GM10248 (cell line): ENCODE measurements at regions not wholly inside any gene's neighbourhood (a gene's known extent, or its start where the extent isn't known, plus 50 kb on each side); places are given as distances from the start of the nearest gene placed in this dataset.

Source experiments
- CTCF ChIA-PET: fragments of 300-600 bp; sonication (Branson Sonifier 250); formaldehyde crosslinking; extraction: SDS; loops from one replicate; lab custom pipeline; 2021; ENCODE audit warnings: antibody characterized with exemption; lab: Yijun Ruan, JAX
- POLR2A ChIA-PET: fragments of 350-650 bp; sonication (Branson Sonifier 250); formaldehyde crosslinking; extraction: SDS; loops from one replicate; lab custom pipeline; 2020; ENCODE audit warnings: antibody characterized with exemption; lab: Yijun Ruan, JAX
- DNase-seq: peaks from one replicate; pipeline ENCODE4 v3.0.0; 2012; ENCODE audit errors: extremely low spot score
- CTCF ChIP-seq: IDR thresholded peaks from 2 replicates; pipeline ENCODE4 v1.5.1; 2012; ENCODE audit warnings: mild to moderate bottlenecking, low read depth; ENCODE audit errors: extremely low read depth, missing control alignments, control extremely low read depth

GRCh38 chr9:89752154-89752553 lies 147.3 kb downstream of the GADD45G start:
- DNase-seq: no peak
- ChIA-PET POLR2A (no interaction called here), CTCF (interaction anchor here (1.6 to 5.5 kb wide), 4 partner anchors 9 to 62 kb away, joined by 4 to 30 read pairs (median 5); no protein-coding TSS in a partner anchor)
- TF ChIP-seq CTCF: no peak

- ChIA-PET CTCF (interaction anchor here (1.2 to 5.5 kb wide), 4 partner anchors 10 to 53 kb away, joined by 4 to 30 read pairs (median 5); no protein-coding TSS in a partner anchor), POLR2A (no interaction called here)
- peak; percentile 44 for DNase-seq
- no peak for TF ChIP-seq CTCF
Measured at GRCh38 chr9:89753472-89754055, 148.8 kb downstream of the GADD45G start.

- no peak for DNase-seq
- TF ChIP-seq CTCF: no peak
- CTCF ChIA-PET: interaction anchor here (0.8 to 5.5 kb wide), 6 partner anchors 11 to 156 kb away, joined by 3 to 30 read pairs (median 4); no protein-coding TSS in a partner anchor
- POLR2A ChIA-PET: no interaction called here
Measured at GRCh38 chr9:89754193-89754592, 149.4 kb downstream of the GADD45G start.

GRCh38 chr9:89755821-89756220 lies 151.0 kb downstream of the GADD45G start:
- no peak for DNase-seq
- TF ChIP-seq CTCF: no peak
- POLR2A ChIA-PET: no interaction called here
- CTCF ChIA-PET: interaction anchor here (1.5 to 5.5 kb wide), 2 partner anchors 12 to 153 kb away, joined by 3 to 30 read pairs; no protein-coding TSS in a partner anchor

GRCh38 chr9:89756891-89757537 lies 152.2 kb downstream of the GADD45G start:
- TF ChIP-seq CTCF: no peak
- no peak for DNase-seq
- ChIA-PET POLR2A (no interaction called here), CTCF (interaction anchor here (0.8 to 1.2 kb wide), 2 partner anchors 8 to 10 kb away, joined by 3 read pairs; no protein-coding TSS in a partner anchor)

GRCh38 chr9:89757776-89758528 lies 153.1 kb downstream of the GADD45G start:
- POLR2A ChIA-PET: no interaction called here
- DNase-seq: no peak
- CTCF ChIA-PET: interaction anchor here (0.8 to 1.1 kb wide), 2 partner anchors 12 to 62 kb away, joined by 3 read pairs; no protein-coding TSS in a partner anchor
- TF ChIP-seq CTCF: no peak
